ENCODE measurements at regions not wholly inside any gene's neighbourhood (a gene's known extent, or its start where the extent isn't known, plus 50 kb on each side); places are given as distances from the start of the nearest gene placed in this dataset.

DNA sequence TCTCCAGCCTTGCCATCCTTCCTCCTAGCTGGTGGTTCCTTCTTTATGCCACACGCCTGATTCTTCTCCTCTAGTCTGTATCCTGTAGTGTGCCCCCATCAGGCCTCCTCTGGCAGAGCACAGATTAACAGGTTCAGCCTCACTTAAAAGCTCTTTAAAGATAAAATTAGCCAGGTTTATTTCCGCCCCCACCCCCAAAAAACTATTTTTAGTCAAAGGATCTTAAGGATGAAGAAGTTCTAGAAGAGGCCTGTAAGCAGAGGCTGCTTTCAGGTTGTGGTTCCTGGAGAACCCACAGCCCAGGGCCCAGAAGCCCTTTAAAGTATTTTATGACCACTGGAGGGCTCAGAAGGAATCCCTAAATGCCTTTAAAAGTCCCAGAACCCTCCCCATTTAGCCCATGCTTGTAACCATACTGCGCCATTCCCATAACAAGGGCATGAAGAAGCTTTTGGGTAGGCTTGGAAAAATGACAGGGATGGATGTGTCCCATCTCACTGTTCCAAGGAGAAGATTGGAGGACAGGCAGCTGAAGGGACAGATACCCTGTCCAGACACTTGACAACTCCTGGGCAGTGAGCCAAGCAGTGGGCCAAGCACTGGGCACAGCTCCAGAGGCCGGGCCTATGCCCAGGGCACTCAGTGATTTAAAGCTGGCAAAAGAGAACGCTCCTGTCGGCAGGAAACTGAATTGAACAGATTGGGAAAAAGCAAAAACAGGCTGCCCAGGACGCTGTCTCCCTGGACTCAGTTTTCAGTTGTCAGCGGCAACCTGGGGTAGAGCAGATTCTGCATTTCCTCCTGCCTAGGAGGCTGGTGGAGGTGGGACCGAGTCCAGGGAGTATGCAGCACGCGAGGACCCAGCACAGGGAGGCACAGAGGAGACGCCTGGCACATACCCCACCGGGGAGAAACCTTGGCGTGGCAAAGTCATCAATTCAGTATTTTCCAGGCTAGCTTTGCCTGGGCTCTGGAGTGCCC, 106.3 kb upstream of the SSBP2 start:
- H3K27ac ChIP-seq: peak overlapping the region; percentile 63
- TF ChIP-seq, protein P1, sequence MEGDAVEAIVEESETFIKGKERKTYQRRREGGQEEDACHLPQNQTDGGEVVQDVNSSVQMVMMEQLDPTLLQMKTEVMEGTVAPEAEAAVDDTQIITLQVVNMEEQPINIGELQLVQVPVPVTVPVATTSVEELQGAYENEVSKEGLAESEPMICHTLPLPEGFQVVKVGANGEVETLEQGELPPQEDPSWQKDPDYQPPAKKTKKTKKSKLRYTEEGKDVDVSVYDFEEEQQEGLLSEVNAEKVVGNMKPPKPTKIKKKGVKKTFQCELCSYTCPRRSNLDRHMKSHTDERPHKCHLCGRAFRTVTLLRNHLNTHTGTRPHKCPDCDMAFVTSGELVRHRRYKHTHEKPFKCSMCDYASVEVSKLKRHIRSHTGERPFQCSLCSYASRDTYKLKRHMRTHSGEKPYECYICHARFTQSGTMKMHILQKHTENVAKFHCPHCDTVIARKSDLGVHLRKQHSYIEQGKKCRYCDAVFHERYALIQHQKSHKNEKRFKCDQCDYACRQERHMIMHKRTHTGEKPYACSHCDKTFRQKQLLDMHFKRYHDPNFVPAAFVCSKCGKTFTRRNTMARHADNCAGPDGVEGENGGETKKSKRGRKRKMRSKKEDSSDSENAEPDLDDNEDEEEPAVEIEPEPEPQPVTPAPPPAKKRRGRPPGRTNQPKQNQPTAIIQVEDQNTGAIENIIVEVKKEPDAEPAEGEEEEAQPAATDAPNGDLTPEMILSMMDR (conservative IDR thresholded peaks at IDR 0.05): peak; percentile 46

DNA sequence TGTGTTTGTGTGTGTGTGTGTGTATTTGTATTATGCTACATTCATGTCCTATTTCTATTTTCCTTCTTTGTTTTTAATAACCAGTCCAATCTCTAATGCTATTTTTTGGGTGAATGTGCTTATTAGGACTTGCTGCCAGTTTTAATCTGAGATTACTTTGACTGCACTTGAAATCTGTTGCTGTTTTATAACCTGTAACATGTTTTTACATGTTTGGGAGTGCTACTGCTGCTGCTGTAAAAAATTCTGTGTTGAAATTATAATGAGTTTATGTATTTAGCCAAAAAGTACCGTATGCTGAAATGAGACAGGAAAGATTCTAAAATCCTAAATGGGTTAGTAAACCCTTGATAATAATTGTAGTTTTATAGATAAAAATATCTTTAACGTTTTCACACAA, 104.7 kb upstream of the SSBP2 start:
- TF ChIP-seq, protein P1 (conservative IDR thresholded peaks at IDR 0.05): no peak

DNA sequence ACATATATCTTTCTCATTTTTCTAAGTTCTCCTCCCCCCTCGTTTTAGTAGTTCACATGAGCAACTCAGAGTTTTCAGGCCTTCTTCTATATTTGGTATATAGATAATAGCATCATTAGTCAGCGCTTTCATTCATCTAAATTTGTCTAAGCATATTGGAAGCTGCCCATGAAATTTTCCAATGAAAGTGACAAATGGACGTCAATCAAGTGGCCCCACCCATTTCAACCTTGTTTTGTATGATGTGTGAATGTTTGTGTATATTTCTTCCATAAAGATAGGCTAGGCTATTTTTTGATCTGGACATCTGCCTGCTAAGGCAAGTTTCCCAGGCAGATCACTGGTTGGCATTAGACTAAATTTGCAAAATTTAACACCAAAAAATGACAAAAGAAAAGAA, 104.0 kb upstream of the SSBP2 start:
- H3K27ac ChIP-seq: no peak overlapping the region
- TF ChIP-seq, protein P1 (conservative IDR thresholded peaks at IDR 0.05): no peak

More for the DNA sequence above, 104.7 kb upstream of the SSBP2 start:
- no peak overlapping the region for H3K27ac ChIP-seq

DNA sequence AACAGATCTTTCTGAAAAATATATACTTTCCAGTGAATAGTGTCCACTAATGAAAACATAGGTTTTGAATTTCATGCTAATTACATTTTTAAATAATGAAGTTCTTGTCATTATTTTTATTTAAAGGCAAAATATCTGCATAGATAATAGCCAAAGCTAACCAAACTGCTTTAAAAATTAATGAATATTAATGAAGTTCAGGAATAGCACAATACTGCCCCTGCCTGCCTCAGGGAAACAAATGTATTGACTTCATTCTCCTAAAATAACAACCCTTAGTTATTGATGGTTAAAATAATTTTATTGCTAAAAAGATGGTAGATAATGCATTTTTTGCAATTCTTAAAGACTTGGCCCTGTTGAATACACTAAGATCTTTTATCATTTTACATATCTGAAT, 103.6 kb upstream of the SSBP2 start:
- H3K27ac ChIP-seq: no peak overlapping the region
- TF ChIP-seq, protein P1 (conservative IDR thresholded peaks at IDR 0.05): no peak

DNA sequence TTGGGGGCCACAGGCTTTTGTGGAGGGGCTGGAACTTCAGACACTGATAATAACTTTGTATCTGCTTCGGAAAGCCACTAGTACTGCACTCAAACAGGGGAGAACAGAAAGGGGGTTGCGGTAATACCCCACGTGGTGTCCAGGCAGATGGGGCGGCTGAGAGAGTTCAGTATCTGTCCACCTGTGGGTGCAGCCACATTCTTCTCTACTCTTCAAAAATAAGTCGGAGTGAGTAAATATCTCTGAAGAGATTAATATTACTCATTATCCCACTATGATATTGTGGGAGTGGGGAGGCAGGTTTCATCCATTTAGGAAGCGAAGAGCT, 102.1 kb upstream of the SSBP2 start:
- no peak overlapping the region for H3K27ac ChIP-seq

DNA sequence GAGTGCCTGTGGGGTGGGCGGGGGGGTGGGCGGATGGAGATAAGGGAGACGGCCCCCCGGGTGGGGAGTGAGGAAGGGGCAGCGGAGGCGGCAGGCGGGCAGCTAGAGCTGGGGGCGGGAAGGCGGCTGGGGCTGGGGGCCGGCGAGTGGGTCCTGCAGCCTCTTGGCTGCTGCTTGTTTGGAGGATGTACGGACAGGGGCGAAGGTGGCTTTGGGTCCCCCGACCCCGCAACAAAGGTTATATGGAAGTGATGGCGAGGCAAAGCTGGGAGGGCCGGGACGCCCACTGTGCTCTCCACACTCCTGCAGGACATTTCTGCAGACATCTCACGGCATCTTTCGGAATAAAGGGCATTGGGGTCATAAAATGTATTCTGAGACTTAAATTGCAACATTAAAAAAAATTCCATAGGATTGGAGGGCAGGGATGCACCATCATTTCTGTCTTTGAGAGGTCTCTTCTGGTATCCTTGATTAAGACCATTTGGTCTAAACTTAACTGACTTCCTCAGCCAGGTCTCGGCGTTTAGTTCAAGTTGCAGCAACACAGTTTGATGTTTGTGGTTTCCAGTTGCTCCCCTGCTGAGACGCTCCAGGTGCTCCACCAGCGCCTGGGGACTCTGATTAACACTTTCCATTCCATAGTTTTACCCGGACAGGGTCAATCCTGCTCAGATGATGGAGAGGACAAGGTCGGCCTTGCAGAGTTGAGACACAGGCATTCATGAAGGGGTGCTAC, 101.6 kb upstream of the SSBP2 start:
- TF ChIP-seq, protein P1 (conservative IDR thresholded peaks at IDR 0.05): no peak
- H3K27ac ChIP-seq: peak overlapping the region; percentile 75

More for the DNA sequence above, 102.1 kb upstream of the SSBP2 start:
- TF ChIP-seq, protein P1 (conservative IDR thresholded peaks at IDR 0.05): no peak

DNA sequence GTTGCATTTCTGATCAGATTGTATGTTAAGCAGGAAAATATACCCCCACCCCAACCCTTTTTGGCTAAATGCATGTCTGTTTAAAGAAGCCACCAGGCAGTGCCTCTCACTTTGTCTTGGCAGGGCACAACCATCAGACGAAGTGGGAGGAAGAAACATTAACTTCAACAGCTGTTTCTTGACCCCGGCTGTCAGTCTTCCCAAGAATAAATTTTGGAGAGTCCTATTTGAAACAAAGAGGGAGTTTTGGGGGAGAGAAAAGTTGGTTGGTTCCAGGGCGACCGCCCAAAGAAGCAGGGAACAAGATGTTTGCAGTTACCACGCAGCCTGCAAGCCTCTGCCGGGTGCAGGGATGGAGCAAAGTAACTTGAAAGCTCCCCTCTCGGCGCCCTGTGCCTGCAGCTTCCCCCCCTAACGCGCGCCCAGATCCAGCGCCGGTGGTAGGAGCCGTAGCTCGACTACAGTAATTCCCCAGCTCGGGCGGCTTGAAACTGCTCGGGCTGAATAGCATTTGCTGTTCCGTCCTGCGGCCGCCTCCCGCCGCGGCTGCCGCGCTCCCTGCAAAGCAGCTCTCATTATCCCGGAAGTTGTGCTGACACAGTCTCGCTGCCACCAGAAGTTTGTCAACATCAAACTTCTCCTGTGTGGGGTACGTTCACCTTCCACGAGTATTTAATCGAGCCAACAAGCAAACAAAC, 100.7 kb upstream of the SSBP2 start:
- H3K27ac ChIP-seq: peak overlapping the region; percentile 75

More for the DNA sequence above, 100.7 kb upstream of the SSBP2 start:
- TF ChIP-seq, protein P1 (conservative IDR thresholded peaks at IDR 0.05): no peak
